ENCODE measurements at regions not wholly inside any gene's neighbourhood (a gene's known extent, or its start where the extent isn't known, plus 50 kb on each side); places are given as distances from the start of the nearest gene placed in this dataset.

GRCh38 chr6:14396826-14397517 is 279.4 kb downstream of the CD83 start:
- H3K4me3 ChIP-seq = no peak overlapping the region
- no peaks in the 10 kb centered on the region for H3K27me3 ChIP-seq (ENCODE audit: low read depth)
- intact Hi-C loops (cut with micrococcal nuclease) = no loop called here
- no peak for TF ChIP-seq CTCF (IDR thresholded peaks at IDR 0.05; ENCODE audit: borderline replicate concordance)
- H3K4me1 ChIP-seq = peaks cover 17% of the 10 kb centered on the region
- no peak for DNase-seq
- H3K27ac ChIP-seq (replicated peaks) = no peak overlapping the region
- no peaks in the 10 kb centered on the region for H3K9me3 ChIP-seq (replicated peaks)
- no peaks in the 10 kb centered on the region for H3K36me3 ChIP-seq

DNA sequence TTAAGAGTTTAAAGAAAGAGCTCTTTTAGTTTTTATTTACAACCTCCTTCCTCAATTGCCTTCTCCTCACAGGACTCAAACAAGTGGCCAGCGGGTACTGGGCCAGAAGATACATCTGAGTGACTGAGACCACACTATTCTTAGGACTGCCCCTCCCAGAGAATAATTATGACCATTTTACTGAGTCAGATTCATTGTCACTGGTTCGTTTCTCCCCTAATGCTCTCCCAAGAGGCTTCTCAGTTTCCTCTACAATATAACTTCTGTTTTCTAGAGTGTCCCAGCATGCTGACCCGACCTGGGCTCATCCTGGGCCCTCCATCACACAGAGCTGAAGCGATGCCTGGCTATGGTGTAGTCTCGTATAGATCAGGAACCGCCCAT is 279.9 kb downstream of the CD83 start:
- Histone ChIP-seq H3K9me3 (replicated peaks) (no peaks in the 10 kb centered on the region), H3K36me3 (no peaks in the 10 kb centered on the region), H3K4me1 (peaks cover 18% of the 10 kb centered on the region), H3K27ac (replicated peaks) (no peak overlapping the region), H3K27me3 (ENCODE audit: low read depth) (no peaks in the 10 kb centered on the region), H3K4me3 (no peak overlapping the region)
- intact Hi-C loops (cut with micrococcal nuclease) = no loop called here
- no peak for TF ChIP-seq CTCF (IDR thresholded peaks at IDR 0.05; ENCODE audit: borderline replicate concordance)
- DNase-seq = no peak

DNA sequence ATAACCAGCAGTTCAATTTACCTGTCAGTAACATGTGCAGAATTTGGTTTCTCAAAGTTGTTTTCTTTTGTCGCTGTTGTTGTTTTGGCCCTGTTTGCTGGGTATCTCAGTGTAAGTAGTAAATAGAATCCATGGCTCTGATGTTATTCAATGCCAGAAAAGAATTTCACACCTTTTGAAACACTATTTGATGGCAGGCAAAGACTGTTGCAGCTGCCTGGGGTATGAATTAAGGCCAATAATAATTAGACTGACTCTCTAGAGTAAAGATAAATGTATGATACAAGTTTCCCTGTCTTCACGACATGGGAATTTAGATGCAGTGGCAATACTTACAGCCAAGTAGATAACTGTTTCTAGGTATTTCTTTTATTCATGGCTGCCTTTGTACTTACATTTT is 281.4 kb downstream of the CD83 start:
- peaks cover 18% of the 10 kb centered on the region for H3K4me1 ChIP-seq
- H3K9me3 ChIP-seq (replicated peaks) = no peaks in the 10 kb centered on the region
- H3K27me3 ChIP-seq (ENCODE audit: low read depth) = no peaks in the 10 kb centered on the region
- H3K36me3 ChIP-seq = no peaks in the 10 kb centered on the region
- no peak overlapping the region for H3K4me3 ChIP-seq
- intact Hi-C loops (cut with micrococcal nuclease) = no loop called here
- DNase-seq = no peak
- no peak for TF ChIP-seq CTCF (IDR thresholded peaks at IDR 0.05; ENCODE audit: borderline replicate concordance)
- H3K27ac ChIP-seq (replicated peaks) = no peak overlapping the region

- no peak for DNase-seq
- H3K9me3 ChIP-seq (replicated peaks) = no peaks in the 10 kb centered on the region
- H3K4me1 ChIP-seq = peaks cover 18% of the 10 kb centered on the region
- H3K27ac ChIP-seq (replicated peaks) = no peak overlapping the region
- no peaks in the 10 kb centered on the region for H3K36me3 ChIP-seq
- intact Hi-C loops (cut with micrococcal nuclease) = no loop called here
- TF ChIP-seq CTCF (IDR thresholded peaks at IDR 0.05; ENCODE audit: borderline replicate concordance) = no peak
- H3K4me3 ChIP-seq = no peak overlapping the region
- H3K27me3 ChIP-seq (ENCODE audit: low read depth) = no peaks in the 10 kb centered on the region
These were observed 282.1 kb downstream of the CD83 start for GRCh38 chr6:14399635-14400034.

DNA sequence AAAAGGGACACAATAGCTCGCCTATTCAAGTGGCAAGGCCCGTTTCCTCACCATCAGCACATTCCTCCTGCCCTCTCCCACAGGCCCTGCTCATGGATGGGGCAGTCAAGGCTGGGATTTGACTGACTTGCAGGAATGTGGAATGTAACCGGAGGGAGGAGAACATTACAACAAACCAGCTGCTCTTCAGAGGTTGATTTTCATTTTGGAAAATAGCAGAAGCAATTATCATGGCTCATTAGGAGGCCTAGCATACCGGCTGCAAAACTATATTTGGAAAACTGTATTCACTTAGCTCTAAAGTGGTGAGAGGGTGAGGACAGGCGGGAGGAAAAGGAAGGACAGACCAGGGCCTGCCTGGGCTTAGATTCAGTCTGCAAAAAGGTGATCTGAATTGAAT is 283.7 kb downstream of the CD83 start:
- H3K27ac ChIP-seq (replicated peaks) = peak overlapping the region; percentile 41

More for the DNA sequence above, 283.7 kb downstream of the CD83 start:
- no peaks in the 10 kb centered on the region for H3K27me3 ChIP-seq (ENCODE audit: low read depth)
- H3K9me3 ChIP-seq (replicated peaks) = no peaks in the 10 kb centered on the region
- H3K4me1 ChIP-seq = peaks cover 18% of the 10 kb centered on the region
- H3K36me3 ChIP-seq = no peaks in the 10 kb centered on the region
- intact Hi-C loops (cut with micrococcal nuclease) = no loop called here
- H3K4me3 ChIP-seq = no peak overlapping the region
- no peak for DNase-seq
- no peak for TF ChIP-seq CTCF (IDR thresholded peaks at IDR 0.05; ENCODE audit: borderline replicate concordance)
